Common myeloid progenitor, CD34-positive (primary cell): ENCODE measurements at regions not wholly inside any gene's neighbourhood (a gene's known extent, or its start where the extent isn't known, plus 50 kb on each side); places are given as distances from the start of the nearest gene placed in this dataset.

Source experiments
- CTCF ChIA-PET: fragments of 350-600 bp; sonication (Branson Sonifier 250); formaldehyde crosslinking; loops from one replicate; lab custom pipeline; 2021; ENCODE audit warnings: antibody characterized with exemption; lab: Charles Lee
- POLR2A ChIA-PET: fragments of 350-600 bp; sonication (Branson Sonifier 250); formaldehyde crosslinking; loops from one replicate; lab custom pipeline; 2021; ENCODE audit warnings: antibody characterized with exemption; lab: Charles Lee
- DNase-seq, 3 donors: peaks; one replicate each; pipeline versions ENCODE4 v3.0.0 to v3.0.0-alpha.2; 2013
- H3K27ac ChIP-seq, 2 experiments: 1 replicate in 1 of 2; 2 replicates in 1 of 2; pipeline ENCODE4 v1.7.0; 2013; ENCODE audit warnings: inconsistent platforms in 2 of 2, low read length in 2 of 2, mild to moderate bottlenecking in 2 of 2, low read depth in 1 of 2, moderate library complexity in 1 of 2; ENCODE audit not compliant: severe bottlenecking in 2 of 2, insufficient read depth in 1 of 2, poor library complexity in 1 of 2
- H3K27me3 ChIP-seq, 5 experiments: replicated peaks in 2 of 5; 1 replicate in 3 of 5; 2 replicates in 2 of 5; pipeline versions ENCODE4 v1.6.1 to v1.7.0; 2013; ENCODE audit warnings: low read length in 4 of 5, mild to moderate bottlenecking in 2 of 5, moderate library complexity in 2 of 5, inconsistent platforms in 1 of 5; ENCODE audit not compliant: insufficient read depth in 5 of 5, control insufficient read depth in 4 of 5
- H3K36me3 ChIP-seq, 4 experiments: 1 replicate in 2 of 4; 2 replicates in 2 of 4; pipeline versions ENCODE4 v1.6.1 to v1.7.0; 2013; ENCODE audit warnings: low read length in 3 of 4, control low read depth in 1 of 4, mild to moderate bottlenecking in 1 of 4; ENCODE audit not compliant: control insufficient read depth in 4 of 4, insufficient read depth in 4 of 4
- H3K4me1 ChIP-seq, 4 experiments: 1 replicate in 3 of 4; 2 replicates in 1 of 4; pipeline versions ENCODE4 v1.6.1 to v1.7.1; 2013; ENCODE audit warnings: low read length in 3 of 4, mild to moderate bottlenecking in 3 of 4, control low read depth in 1 of 4, inconsistent platforms in 1 of 4, moderate library complexity in 1 of 4; ENCODE audit not compliant: control insufficient read depth in 4 of 4, insufficient read depth in 4 of 4; ENCODE audit errors: control extremely low read depth in 1 of 4
- H3K4me3 ChIP-seq, 7 experiments: 1 replicate in 4 of 7; 2 replicates in 3 of 7; pipeline versions ENCODE4 v1.5.1 to v1.7.0; 2013; ENCODE audit warnings: mild to moderate bottlenecking in 7 of 7, low read length in 6 of 7, moderate library complexity in 6 of 7, inconsistent platforms in 2 of 7, low read depth in 2 of 7, control low read depth in 1 of 7; ENCODE audit not compliant: insufficient read depth in 4 of 7, control insufficient read depth in 1 of 7; ENCODE audit errors: extremely low read depth in 1 of 7
- H3K9me3 ChIP-seq, 5 experiments: 1 replicate in 4 of 5; 2 replicates in 1 of 5; pipeline versions ENCODE4 v1.6.1 to v1.7.1; 2013; ENCODE audit warnings: low read length in 4 of 5, mild to moderate bottlenecking in 2 of 5, inconsistent platforms in 1 of 5, low read depth in 1 of 5, moderate library complexity in 1 of 5; ENCODE audit not compliant: control insufficient read depth in 4 of 5, insufficient read depth in 2 of 5; ENCODE audit errors: control extremely low read depth in 1 of 5
- WGBS: methylation state at CpG from one replicate; pipeline ENCODE4 v1.1.5; 2013; ENCODE audit not compliant: insufficient coverage; 5-methylcytosine and 5-hydroxymethylcytosine counted together

DNA sequence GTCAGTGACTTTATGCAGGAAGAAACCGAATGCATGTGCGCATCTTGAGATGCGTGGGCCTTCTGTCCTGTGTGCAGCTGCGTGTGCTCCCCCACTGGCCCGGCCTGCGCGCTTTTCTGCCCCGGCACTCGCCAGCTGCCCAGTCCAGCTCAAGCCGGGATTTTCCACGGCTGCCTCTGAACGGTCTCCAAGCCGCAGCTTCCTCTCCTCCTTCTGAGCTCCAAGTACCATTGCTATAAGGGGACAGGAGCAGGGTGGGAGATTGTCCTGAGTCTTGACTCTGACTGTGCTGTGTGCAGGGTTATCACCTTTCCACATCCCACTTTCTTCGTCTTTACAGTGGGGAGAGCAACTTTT, 302.8 kb downstream of the THBS2 start:
- CTCF ChIA-PET: interaction anchor here (1.1 kb wide), 1 partner anchor 1567 kb away, joined by 3 read pairs; no protein-coding TSS in a partner anchor
- Histone ChIP-seq H3K4me1 (peaks cover 0 to 2% (median 0%) of the 10 kb centered on the region in 4 experiments), H3K27ac (no peak overlapping the region), H3K4me3 (no peak overlapping the region), H3K9me3 (no peaks in the 10 kb centered on the region), H3K27me3 (no peaks in the 10 kb centered on the region), H3K36me3 (no peaks in the 10 kb centered on the region)
- POLR2A ChIA-PET: no interaction called here
- WGBS: 86% methylated on average over 13 of the region's 14 CpGs
- no peak for DNase-seq

DNA sequence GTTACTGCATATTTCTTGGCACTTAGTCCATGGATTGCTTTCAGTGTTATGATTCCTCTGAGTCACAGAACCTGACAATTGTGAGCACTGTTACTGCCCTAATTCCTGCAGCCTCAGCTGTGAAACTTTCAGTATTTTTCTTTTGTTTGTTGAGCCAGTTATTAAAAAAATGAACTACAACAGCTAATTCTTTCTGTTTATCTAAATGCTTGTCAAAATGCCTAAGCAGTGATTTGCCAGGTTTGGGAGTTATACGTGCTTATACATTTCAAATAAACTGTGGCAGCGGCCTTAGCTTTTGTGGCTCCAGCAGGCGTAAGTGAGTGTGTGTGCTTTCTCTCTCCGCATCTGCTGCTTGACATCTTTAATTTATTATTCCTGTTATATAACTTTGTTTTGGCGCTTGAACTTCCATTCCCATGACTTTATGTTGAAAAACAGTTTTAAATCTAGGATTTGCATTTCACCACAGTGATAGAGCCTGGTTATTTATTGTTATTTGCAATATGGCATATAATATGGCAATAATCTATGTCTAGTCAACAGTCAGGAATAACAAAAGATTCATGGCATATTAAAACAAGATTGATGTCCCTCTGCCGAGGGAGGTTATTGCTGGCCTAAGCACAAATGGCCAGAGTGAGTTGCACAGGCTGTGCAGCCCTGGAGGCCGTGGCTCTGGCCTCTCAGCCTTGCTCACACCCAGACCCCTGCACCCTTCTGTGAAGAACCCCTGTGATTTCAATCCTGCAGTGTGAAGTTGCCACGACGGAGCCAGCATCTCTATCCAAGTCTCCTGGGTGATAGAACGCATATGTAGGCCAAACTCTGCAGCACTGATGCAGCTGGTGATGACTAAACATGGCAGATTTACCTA, 303.4 kb downstream of the THBS2 start:
- no peaks in the 10 kb centered on the region for H3K9me3 ChIP-seq
- WGBS: 69% methylated on average over 6 of the region's 10 CpGs
- H3K27me3 ChIP-seq: no peaks in the 10 kb centered on the region
- peaks cover 0 to 2% (median 0%) of the 10 kb centered on the region in 4 experiments for H3K4me1 ChIP-seq
- H3K4me3 ChIP-seq: no peak overlapping the region
- ChIA-PET CTCF (interaction anchor here (0.9 to 1.1 kb wide), 2 partner anchors 10 to 1567 kb away, joined by 3 read pairs; no protein-coding TSS in a partner anchor), POLR2A (no interaction called here)
- no peak overlapping the region for H3K27ac ChIP-seq
- DNase-seq: no peak
- no peaks in the 10 kb centered on the region for H3K36me3 ChIP-seq

DNA sequence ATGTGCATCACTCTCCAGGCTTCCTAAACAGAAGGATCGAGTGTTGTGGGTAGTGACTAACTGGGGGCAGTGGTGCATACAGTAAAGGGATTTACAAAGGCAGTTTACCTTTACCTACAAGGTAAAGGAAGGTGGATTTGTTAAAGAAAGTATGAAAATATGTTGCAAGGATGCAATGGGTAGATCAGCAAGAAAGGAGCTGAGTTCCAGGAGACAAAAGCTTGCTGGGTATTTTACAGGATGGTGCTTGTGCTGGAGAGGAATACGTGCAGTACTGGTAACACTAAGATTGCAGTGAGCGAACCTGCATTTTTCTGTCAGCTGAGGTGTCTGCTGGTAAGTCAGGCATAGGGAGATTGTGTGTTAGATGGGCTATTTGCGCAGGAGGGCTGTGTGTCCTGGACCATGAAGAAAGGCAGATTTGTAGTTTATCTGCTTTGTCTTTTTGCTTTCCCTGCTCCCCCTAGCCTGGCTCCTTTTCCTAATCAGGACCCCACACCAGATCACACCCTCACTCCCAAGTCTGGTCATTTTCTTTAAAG, 304.6 kb downstream of the THBS2 start:
- H3K9me3 ChIP-seq: no peaks in the 10 kb centered on the region
- H3K27me3 ChIP-seq: no peaks in the 10 kb centered on the region
- peaks cover 0 to 2% (median 0%) of the 10 kb centered on the region in 4 experiments for H3K4me1 ChIP-seq
- DNase-seq: no peak
- ChIA-PET CTCF (interaction anchor here (0.9 kb wide), 1 partner anchor 9 kb away, joined by 3 read pairs; no protein-coding TSS in a partner anchor), POLR2A (no interaction called here)
- H3K36me3 ChIP-seq: no peaks in the 10 kb centered on the region
- H3K27ac ChIP-seq: no peak overlapping the region
- H3K4me3 ChIP-seq: no peak overlapping the region
- WGBS: 100% methylated on average over 1 of the region's 4 CpGs

DNA sequence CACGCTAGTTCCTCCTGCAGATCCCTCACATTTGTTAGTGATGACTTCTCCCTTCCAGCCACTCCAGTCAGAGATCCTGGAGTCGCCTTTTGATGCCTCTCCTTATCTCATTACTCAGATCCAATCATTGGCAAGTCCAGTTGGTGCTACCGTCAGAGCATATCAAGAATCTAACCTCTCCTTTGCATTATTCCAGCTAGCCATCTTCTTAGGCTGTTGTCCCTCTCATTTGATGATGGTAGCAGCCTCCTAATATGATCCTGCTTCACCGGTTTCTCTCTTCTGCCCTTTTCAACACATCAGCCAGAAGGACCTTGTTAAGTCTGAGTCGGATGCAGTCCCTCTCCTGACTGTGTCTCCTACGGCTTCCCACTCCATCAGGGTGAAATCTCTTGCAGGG, 305.6 kb downstream of the THBS2 start:
- POLR2A ChIA-PET: no interaction called here
- DNase-seq: no peak
- no peaks in the 10 kb centered on the region for H3K27me3 ChIP-seq
- H3K9me3 ChIP-seq: no peaks in the 10 kb centered on the region
- peaks cover 0 to 2% (median 0%) of the 10 kb centered on the region in 4 experiments for H3K4me1 ChIP-seq
- CTCF ChIA-PET: interaction anchor here (1.9 kb wide), 1 partner anchor 9 kb away, joined by 10 read pairs; no protein-coding TSS in a partner anchor
- no peak overlapping the region for H3K27ac ChIP-seq
- 91% methylated on average over 5 of the region's 6 CpGs for WGBS
- H3K36me3 ChIP-seq: no peaks in the 10 kb centered on the region
- H3K4me3 ChIP-seq: no peak overlapping the region

DNA sequence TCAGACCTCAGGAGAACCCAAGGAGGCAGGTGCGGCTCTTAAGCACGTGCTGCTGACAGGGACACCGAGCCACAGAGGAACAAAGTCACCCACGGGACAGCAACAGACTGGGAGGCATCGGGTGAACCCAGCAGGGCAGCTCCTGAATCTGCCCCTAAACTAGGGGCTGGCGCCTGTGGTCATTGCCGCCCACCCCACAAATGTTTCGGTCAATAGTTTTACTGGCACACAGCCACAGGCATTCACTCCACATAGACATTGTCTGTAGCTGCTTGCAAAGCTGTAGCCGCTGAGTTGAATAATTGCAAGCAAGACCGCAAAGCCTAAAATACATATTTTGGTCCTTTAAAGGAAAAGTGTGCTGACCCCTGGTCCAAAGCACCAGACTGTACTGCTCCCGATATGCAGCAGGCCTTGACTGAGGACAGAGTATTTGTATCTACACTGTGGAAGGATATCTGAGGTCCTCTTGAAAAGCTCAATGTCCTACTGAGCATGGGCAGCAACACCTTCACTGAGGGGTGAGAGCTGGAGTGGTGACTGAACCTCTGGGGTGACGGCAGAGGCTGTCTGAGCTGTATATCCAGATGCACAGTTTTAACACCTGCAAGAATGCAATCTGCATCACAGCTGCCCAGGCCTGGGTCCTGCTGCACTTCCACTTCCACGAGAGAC, 310.3 kb downstream of the THBS2 start:
- no peaks in the 10 kb centered on the region for H3K36me3 ChIP-seq
- H3K27me3 ChIP-seq: no peaks in the 10 kb centered on the region
- H3K4me1 ChIP-seq: peaks cover 0 to 3% (median under 1%) of the 10 kb centered on the region in 4 experiments
- H3K27ac ChIP-seq: no peak overlapping the region
- POLR2A ChIA-PET: no interaction called here
- H3K9me3 ChIP-seq: no peaks in the 10 kb centered on the region
- H3K4me3 ChIP-seq: no peak overlapping the region
- DNase-seq: no peak
- CTCF ChIA-PET: interaction anchor here (0.8 to 2.0 kb wide), 4 partner anchors 9 to 58 kb away, joined by 3 to 5 read pairs (median 3); no protein-coding TSS in a partner anchor
- WGBS: 82% methylated on average over 10 of the region's 13 CpGs

DNA sequence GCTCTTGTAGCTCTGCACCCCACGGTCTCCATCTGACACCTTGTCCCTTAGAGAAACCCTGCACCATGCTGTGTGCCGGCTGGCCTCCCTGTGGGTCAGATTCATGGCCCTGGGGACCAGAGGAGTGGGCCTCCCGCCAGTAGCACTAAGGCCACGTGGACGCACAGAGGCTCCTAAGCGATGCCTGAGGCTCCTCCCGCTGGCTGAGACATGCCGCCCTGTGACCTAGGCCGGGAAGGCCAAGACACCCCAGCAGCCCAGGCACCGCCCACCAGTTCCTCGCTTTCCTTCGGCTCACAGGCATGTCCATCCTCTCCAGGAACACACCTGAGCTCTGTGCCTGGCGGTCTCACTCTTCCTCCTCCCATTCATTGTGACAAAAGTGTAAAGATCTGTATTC, 311.0 kb downstream of the THBS2 start:
- no peak overlapping the region for H3K4me3 ChIP-seq
- ChIA-PET CTCF (interaction anchor here (2.0 kb wide), 1 partner anchor 10 kb away, joined by 5 read pairs; no protein-coding TSS in a partner anchor), POLR2A (no interaction called here)
- H3K4me1 ChIP-seq: peaks cover 0 to 10% (median under 1%) of the 10 kb centered on the region in 4 experiments
- no peaks in the 10 kb centered on the region for H3K27me3 ChIP-seq
- DNase-seq: no peak
- H3K9me3 ChIP-seq: no peaks in the 10 kb centered on the region
- 99% methylated on average over 12 of the region's 13 CpGs for WGBS
- H3K27ac ChIP-seq: no peak overlapping the region
- H3K36me3 ChIP-seq: no peaks in the 10 kb centered on the region
